Fibroblast of skin of right quadriceps (primary cell): ENCODE measurements at regions not wholly inside any gene's neighbourhood (a gene's known extent, or its start where the extent isn't known, plus 50 kb on each side); places are given as distances from the start of the nearest gene placed in this dataset.
"Not testable (repeated sequence)": the region's sequence is repeated elsewhere in the genome, so short reads cannot be mapped to it uniquely, and the experiment has no call there.

Experiments
- DNase-seq: peaks from one replicate; pipeline ENCODE4 v3.0.0-alpha.2; 2013

GRCh38 chr10:31679936-31680335, 248.7 kb downstream of the ARHGAP12 start:
- no peak for DNase-seq

GRCh38 chr10:31678575-31679516, 249.8 kb downstream of the ARHGAP12 start:
- DNase-seq = no peak

- no peak for DNase-seq
Measured at GRCh38 chr10:31678139-31678536, 250.5 kb downstream of the ARHGAP12 start.

- no peak for DNase-seq
Measured at GRCh38 chr10:31677195-31678138, 251.2 kb downstream of the ARHGAP12 start.

DNA sequence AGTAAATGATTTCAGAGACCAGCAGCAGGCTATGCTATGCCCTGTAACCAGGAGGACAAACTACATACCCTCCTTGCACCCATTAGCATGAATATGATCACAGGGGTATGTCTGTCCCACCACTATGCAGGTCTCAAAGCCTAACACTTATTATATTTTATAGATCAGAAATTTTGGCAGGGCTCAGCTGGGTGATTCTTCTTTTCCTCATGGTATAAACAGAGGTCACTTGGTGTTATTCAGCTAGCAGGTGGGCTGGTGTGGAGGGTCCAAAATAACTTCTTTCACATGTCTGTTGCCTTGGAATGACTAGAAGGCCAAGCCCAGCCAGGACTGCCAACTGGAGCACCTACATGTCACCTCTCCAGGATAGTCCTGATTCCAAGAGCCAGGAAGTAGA, 252.9 kb downstream of the ARHGAP12 start:
- DNase-seq = no peak

- DNase-seq = no peak
Measured at GRCh38 chr10:31669357-31669756, 259.3 kb downstream of the ARHGAP12 start.

GRCh38 chr10:31668326-31668725, 260.3 kb downstream of the ARHGAP12 start:
- no peak for DNase-seq

- DNase-seq = not testable (repeated sequence)
Measured at GRCh38 chr10:31665764-31666279, 262.8 kb downstream of the ARHGAP12 start.

DNA sequence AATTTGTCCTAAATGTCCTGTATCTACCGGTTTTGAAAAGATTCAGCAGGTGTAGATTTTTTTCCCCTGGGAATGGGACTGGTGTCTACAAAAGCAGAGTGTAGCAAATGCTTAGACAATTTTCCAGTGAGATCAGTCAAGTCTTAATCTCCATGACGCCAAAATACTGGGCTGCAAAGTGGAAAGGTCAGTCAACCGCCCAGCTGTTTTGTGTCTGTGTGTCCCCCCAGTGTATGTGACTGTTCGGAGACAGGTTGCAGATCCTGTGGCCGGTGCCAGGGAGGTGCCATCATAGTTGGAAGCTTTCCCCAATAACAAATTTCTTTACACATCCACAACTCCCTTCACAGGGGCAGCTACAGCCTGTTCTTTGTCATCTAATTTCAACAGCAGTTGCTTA, 263.8 kb downstream of the ARHGAP12 start:
- DNase-seq = no peak

DNA sequence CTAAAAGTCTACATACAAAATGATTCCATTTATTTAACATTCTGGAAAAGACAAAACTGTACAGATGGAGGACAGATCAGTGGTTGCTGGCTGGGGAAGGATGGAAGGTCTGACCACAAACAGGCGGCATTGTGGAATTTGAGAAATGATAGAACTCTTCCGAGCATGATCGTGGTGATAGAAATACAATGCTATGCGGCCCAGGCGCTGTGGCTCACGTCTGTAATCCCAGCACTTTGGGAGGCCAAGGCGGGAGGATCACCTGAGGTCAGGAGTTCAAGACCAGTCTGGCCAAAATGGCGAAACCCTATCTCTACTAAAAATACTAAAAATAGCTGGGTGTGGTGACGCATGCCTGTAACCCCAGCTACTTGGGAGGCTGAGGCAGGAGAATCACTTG, 264.6 kb downstream of the ARHGAP12 start:
- DNase-seq = peak; percentile 51

DNA sequence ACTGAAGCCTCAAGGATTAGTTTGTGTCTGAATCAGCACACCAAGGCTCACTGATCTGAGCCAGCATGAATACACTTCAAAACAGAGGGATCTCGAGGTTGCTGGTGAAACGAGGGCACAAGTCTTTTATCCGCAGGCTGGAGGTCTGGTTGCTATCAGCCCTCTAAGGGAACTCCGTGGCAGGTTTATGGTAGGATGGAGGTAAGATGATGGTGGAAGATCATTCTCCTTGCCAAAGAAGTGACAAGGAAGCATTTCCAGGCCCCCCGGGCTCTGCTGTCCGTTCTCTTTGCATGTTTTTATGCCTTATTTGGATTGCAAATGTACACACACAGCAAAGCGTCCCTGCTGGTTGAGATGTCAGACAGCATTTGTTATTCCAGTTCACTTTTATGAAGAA, 268.3 kb downstream of the ARHGAP12 start:
- DNase-seq = peak; percentile 36

DNA sequence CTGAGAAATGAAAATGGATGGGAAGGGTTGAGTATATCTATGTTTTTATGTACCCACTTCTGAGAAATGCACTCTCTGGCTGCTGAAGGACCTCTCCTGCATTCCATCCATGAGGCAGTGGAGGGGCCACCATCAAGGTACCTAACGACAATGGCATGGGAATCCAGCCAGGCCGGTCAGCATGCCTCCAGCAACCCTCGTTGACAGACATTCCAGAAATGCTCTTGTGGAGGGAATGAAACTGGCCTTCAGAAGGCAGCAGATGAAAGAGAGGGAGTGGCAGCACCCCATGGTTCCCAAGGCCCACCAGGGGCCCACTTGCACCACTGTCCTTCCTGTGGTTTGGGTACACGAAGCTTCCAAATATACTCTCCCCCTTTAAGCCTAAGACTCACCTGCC, 269.0 kb downstream of the ARHGAP12 start:
- DNase-seq = no peak

DNA sequence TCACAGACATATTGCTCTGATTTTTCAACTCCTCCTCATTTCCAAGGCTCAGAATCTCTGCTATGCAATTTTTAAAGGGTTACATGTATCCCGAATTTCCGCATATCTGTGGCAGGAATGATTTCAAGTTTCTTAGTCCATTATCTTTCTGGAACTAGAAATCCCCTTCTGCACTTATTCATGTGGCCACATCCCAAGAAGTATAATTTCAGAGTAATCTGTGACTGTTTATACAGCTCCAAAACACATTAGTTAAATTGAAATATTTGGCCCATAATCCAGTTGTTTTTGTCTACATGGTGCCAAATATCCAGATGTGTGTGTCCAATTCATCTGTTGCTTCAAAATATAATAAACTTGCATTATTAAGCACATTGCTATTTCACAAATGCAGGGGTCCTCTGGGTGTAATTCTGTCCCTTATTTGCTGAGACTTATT, 271.2 kb downstream of the ARHGAP12 start:
- DNase-seq = no peak

- no peak for DNase-seq
Measured at GRCh38 chr10:31656851-31657433, 271.7 kb downstream of the ARHGAP12 start.

GRCh38 chr10:31652038-31652437, 276.6 kb downstream of the ARHGAP12 start:
- DNase-seq = no peak

- DNase-seq = peak; percentile 91
Measured at GRCh38 chr10:31650010-31650409, 278.6 kb downstream of the ARHGAP12 start.

DNA sequence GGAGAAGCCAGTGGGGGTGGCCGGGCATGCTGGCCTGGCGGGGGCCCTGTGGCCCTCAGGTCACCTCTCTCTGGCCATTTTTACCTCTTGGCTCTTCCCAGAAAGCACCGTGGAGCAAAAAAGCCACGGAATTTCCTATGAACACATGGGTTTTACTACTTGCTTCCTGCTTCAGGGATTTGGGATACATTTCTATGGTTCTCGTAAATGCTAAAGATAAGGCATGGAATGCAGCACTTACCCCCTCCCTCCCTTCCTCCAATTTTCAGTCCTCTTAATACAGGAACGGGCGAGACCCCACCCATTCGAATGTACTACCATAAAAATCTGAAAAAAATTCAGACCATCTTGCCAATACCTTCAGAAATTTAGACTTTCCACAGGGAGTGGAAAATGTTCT, 279.7 kb downstream of the ARHGAP12 start:
- DNase-seq = peak; percentile 42

DNA sequence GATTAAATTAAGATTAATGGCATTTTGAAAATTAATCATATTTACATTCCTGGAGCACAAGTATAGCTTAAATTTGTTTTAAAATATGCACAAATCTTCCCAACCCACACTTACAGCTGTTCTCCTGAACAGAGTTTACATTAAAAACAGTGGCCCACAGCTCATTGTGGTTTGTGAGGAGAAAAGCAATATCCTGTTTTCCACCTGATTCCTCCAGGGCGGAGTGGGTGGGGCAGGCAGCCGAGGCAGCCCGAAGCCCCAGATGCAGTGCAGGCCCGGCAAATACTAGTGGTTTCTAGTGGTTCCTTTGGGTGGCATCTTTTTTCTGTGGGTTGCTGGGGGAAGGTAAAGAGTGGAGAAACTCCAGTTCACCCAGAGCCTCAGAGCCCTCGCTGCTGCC, 280.8 kb downstream of the ARHGAP12 start:
- DNase-seq = no peak

- DNase-seq = no peak
Measured at GRCh38 chr10:31646519-31646918, 282.1 kb downstream of the ARHGAP12 start.

DNA sequence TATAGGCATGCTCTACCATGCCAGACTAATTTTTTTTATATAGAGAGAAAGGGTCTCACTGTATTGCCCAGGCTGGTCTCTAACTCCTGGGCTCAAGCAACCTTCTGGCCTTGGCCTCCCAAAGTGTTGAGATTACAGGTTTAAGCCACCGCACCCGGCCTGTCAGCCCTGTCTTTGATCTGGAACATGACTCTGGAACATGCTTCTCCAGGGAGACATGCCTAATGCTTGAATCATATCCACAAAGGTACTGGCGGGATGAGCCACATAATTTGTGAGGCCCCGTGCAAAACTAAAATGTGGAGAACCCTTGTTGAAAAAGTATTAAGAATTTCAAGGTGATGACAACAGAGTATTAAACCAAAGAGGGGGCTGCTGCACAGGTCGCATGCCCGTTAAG, 282.8 kb downstream of the ARHGAP12 start:
- peak; percentile 43 for DNase-seq

DNA sequence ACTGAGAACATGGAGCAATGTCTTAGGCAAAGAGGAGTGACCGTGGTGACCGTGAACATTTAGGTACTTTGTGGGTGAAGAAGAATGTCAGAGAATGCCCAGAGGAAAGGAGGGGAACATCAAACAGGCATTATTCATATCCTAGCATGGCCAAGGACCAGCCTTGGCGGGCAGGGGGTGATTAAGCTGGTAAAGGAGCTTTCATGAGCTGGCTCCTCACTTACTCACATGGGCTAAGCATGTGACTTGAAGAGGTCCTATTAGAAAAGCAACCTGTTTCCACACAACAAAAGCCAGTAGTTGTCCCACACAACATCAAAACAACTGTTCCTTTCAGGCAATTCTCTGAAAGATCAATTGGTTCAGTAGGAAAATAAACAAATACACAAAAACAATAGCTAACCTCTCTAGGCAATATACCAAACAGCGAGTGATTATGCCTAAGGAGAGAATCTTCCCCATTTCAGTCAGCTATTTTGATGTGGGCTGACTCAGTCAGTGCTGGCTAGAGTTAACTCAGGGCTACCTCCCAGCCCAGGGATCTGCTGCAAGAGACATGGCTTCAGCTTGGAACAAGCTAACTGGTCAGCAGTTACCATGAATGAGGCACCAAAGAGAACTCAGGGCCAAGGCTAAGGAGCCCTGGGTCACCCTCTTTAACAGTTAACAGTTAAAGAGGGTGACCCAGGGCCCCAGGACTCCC, 283.5 kb downstream of the ARHGAP12 start:
- DNase-seq = peak; percentile 24

- DNase-seq = peak; percentile 39
Measured at GRCh38 chr10:31642281-31642680, 286.4 kb downstream of the ARHGAP12 start.
